IMR-90 (cell line): ENCODE measurements at regions not wholly inside any gene's neighbourhood (a gene's known extent, or its start where the extent isn't known, plus 50 kb on each side); places are given as distances from the start of the nearest gene placed in this dataset.

ENCODE experiments used
- CTCF ChIP-seq: conservative IDR thresholded peaks from 2 replicates; pipeline ENCODE4 v1.5.1; 2012; ENCODE audit warnings: mild to moderate bottlenecking, low read depth, low read length, improper control_type of control experiment
- ELK1 ChIP-seq: fragments of 150-350 bp; IDR thresholded peaks from 2 replicates; pipeline ENCODE4 v1.6.1; 2016; ENCODE audit warnings: low read depth, mild to moderate bottlenecking, low read length, moderate library complexity, borderline replicate concordance
- MAFK ChIP-seq: IDR thresholded peaks from 2 replicates; pipeline ENCODE4 v1.6.1; 2012; ENCODE audit warnings: low read depth, low read length, improper control_type of control experiment
- SMC3 ChIP-seq: fragments of 150-350 bp; IDR thresholded peaks from 2 replicates; pipeline ENCODE4 v1.6.1; 2016; ENCODE audit warnings: low read depth, mild to moderate bottlenecking, antibody characterized with exemption, low read length, moderate library complexity

- no peak for TF ChIP-seq SMC3
- no peak for TF ChIP-seq MAFK
- TF ChIP-seq ELK1 = no peak
- TF ChIP-seq CTCF = no peak
These were observed 347.9 kb upstream of the SPTLC3 start for GRCh38 chr20:12660918-12661317.
